HEK293 (cell line): ENCODE measurements at regions not wholly inside any gene's neighbourhood (a gene's known extent, or its start where the extent isn't known, plus 50 kb on each side); places are given as distances from the start of the nearest gene placed in this dataset.

Source experiments
- CTCF ChIA-PET: fragments of 350-600 bp; formaldehyde crosslinking; extraction: SDS; loops from one replicate; lab custom pipeline; 2021; ENCODE audit warnings: antibody characterized with exemption; lab: Yijun Ruan, JAX
- POLR2A ChIA-PET: fragments of 300-600 bp; formaldehyde crosslinking; extraction: SDS; loops from one replicate; lab custom pipeline; 2020; ENCODE audit warnings: antibody characterized with exemption, inconsistent platforms; lab: Yijun Ruan, JAX
- H3K27ac ChIP-seq: fragments of 200-500 bp; sonication (Bioruptor generic); 2 replicates; pipeline ENCODE4 v1.5.1; 2014; ENCODE audit warnings: low read depth, low read length, control low read depth, inconsistent platforms; ENCODE audit errors: extremely low read depth
- H3K36me3 ChIP-seq, 2 experiments: fragments of 200-500 bp in 1 of 2; sonication (Bioruptor generic) in 1 of 2; 1 replicate in 1 of 2; 2 replicates in 1 of 2; pipeline ENCODE4 v1.5.1; 2014 to 2017; ENCODE audit warnings: inconsistent platforms in 2 of 2, low read length in 2 of 2; ENCODE audit not compliant: control insufficient read depth in 2 of 2, insufficient read depth in 1 of 2
- H3K4me1 ChIP-seq: fragments of 200-500 bp; sonication (Bioruptor generic); 2 replicates; pipeline ENCODE4 v1.5.1; 2014; ENCODE audit warnings: mild to moderate bottlenecking, low read length, inconsistent platforms; ENCODE audit not compliant: control insufficient read depth, insufficient read depth
- H3K4me3 ChIP-seq: 2 replicates; pipeline ENCODE4 v1.5.1; 2011; ENCODE audit warnings: low read depth, mild to moderate bottlenecking, control low read depth, low read length, moderate library complexity
- H3K9me3 ChIP-seq: fragments of 200-500 bp; sonication (Bioruptor generic); 2 replicates; pipeline ENCODE4 v1.5.1; 2014; ENCODE audit warnings: low read depth, low read length, inconsistent platforms; ENCODE audit not compliant: control insufficient read depth, insufficient read depth
- GLI4 ChIP-seq: fragments of 450-650 bp; formaldehyde crosslinking; IDR thresholded peaks from 2 replicates; pipeline ENCODE4 v1.5.1; 2016; ENCODE audit warnings: missing biosample characterization, missing genetic modification characterization
- SALL2 ChIP-seq: fragments of 450-650 bp; formaldehyde crosslinking; IDR thresholded peaks from 2 replicates; pipeline ENCODE4 v1.5.0; 2017; ENCODE audit warnings: missing biosample characterization, mild to moderate bottlenecking, missing genetic modification characterization, borderline replicate concordance
- ZBTB7A ChIP-seq: fragments of 450-650 bp; formaldehyde crosslinking; IDR thresholded peaks from 2 replicates; pipeline ENCODE4 v1.5.1; 2016; ENCODE audit warnings: low read depth, missing biosample characterization, missing genetic modification characterization
- ZNF174 ChIP-seq: fragments of 450-650 bp; formaldehyde crosslinking; IDR thresholded peaks from 2 replicates; pipeline ENCODE4 v1.5.0; 2017; ENCODE audit warnings: missing biosample characterization, mild to moderate bottlenecking, missing genetic modification characterization
- ZNF2 ChIP-seq: fragments of 450-650 bp; formaldehyde crosslinking; IDR thresholded peaks from 2 replicates; pipeline ENCODE4 v1.5.1; 2016; ENCODE audit warnings: missing biosample characterization, missing genetic modification characterization
- ZNF341 ChIP-seq: fragments of 450-650 bp; formaldehyde crosslinking; IDR thresholded peaks from 2 replicates; pipeline ENCODE4; 2016; ENCODE audit warnings: low read depth, missing biosample characterization, missing genetic modification characterization
- ZNF350 ChIP-seq: fragments of 450-650 bp; formaldehyde crosslinking; IDR thresholded peaks from 2 replicates; pipeline ENCODE4 v1.5.0; 2017; ENCODE audit warnings: missing biosample characterization, mild to moderate bottlenecking, missing genetic modification characterization
- ZNF366 ChIP-seq: fragments of 450-650 bp; formaldehyde crosslinking; conservative IDR thresholded peaks from 2 replicates; pipeline ENCODE4 v1.5.1; 2016; ENCODE audit warnings: missing biosample characterization, missing genetic modification characterization
- ZNF624 ChIP-seq: fragments of 450-650 bp; formaldehyde crosslinking; IDR thresholded peaks from 2 replicates; pipeline ENCODE4 v1.5.1; 2017; ENCODE audit warnings: missing biosample characterization, missing genetic modification characterization
- ZNF629 ChIP-seq: fragments of 450-650 bp; formaldehyde crosslinking; IDR thresholded peaks from 2 replicates; pipeline ENCODE4 v1.5.1; 2017; ENCODE audit warnings: missing biosample characterization, missing genetic modification characterization
- ZNF776 ChIP-seq: fragments of 450-650 bp; formaldehyde crosslinking; IDR thresholded peaks from 2 replicates; pipeline ENCODE4 v1.5.0; 2017; ENCODE audit warnings: missing biosample characterization, missing genetic modification characterization, borderline replicate concordance
- TF ChIP-seq, protein P1 (sequence below): fragments of 450-650 bp; formaldehyde crosslinking; IDR thresholded peaks from 2 replicates; pipeline ENCODE4 v1.5.1; 2016; ENCODE audit warnings: missing biosample characterization, missing genetic modification characterization, low read depth
- TF ChIP-seq, protein P2 (sequence below): fragments of 450-650 bp; formaldehyde crosslinking; IDR thresholded peaks from 2 replicates; pipeline ENCODE4 v1.5.1; 2017; ENCODE audit warnings: missing biosample characterization, missing genetic modification characterization
- TF ChIP-seq, protein P3 (sequence below): fragments of 450-650 bp; formaldehyde crosslinking; IDR thresholded peaks from 2 replicates; pipeline ENCODE4 v1.5.1; 2017; ENCODE audit warnings: missing biosample characterization, missing genetic modification characterization
- TF ChIP-seq, protein P4 (sequence below): fragments of 450-650 bp; formaldehyde crosslinking; IDR thresholded peaks from 2 replicates; pipeline ENCODE4 v1.5.1; 2016; ENCODE audit warnings: missing biosample characterization, missing genetic modification characterization, low read depth

DNA sequence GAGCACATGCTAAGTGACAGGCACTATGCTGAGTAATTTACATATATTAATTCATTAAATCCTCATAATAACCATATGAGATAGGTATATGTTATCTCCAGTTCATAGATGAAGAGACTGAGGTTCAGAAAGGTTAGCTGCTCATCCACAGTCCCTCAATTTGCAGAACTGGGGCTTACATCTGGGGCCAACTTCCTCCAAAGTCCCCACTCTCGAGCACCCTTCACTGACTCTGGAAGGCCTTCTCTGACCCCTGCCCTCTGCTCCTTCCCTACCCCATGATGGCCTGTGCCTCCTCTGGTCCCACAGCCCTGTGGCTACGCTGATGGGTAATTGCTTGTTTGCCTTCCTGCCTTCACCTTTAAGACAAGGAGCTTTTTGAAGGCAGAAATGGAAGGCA lies 71.6 kb downstream of the C5orf15 start:
- Histone ChIP-seq H3K36me3 (no peaks in the 10 kb centered on the region), H3K9me3 (no peaks in the 10 kb centered on the region), H3K4me3 (no peak overlapping the region), H3K27ac (no peak overlapping the region), H3K4me1 (no peaks in the 10 kb centered on the region)
- TF ChIP-seq ZNF629 (tag by site-specific recombination): no peak
- TF ChIP-seq ZNF624 (tag by site-specific recombination): no peak
- TF ChIP-seq, protein P1, sequence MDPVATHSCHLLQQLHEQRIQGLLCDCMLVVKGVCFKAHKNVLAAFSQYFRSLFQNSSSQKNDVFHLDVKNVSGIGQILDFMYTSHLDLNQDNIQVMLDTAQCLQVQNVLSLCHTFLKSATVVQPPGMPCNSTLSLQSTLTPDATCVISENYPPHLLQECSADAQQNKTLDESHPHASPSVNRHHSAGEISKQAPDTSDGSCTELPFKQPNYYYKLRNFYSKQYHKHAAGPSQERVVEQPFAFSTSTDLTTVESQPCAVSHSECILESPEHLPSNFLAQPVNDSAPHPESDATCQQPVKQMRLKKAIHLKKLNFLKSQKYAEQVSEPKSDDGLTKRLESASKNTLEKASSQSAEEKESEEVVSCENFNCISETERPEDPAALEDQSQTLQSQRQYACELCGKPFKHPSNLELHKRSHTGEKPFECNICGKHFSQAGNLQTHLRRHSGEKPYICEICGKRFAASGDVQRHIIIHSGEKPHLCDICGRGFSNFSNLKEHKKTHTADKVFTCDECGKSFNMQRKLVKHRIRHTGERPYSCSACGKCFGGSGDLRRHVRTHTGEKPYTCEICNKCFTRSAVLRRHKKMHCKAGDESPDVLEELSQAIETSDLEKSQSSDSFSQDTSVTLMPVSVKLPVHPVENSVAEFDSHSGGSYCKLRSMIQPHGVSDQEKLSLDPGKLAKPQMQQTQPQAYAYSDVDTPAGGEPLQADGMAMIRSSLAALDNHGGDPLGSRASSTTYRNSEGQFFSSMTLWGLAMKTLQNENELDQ (tag by site-specific recombination): no peak
- no peak for TF ChIP-seq ZNF366 (tag by site-specific recombination)
- CTCF ChIA-PET: interaction anchor here (1.1 kb wide), 1 partner anchor 21 kb away, joined by 4 read pairs; no protein-coding TSS in a partner anchor
- POLR2A ChIA-PET: no interaction called here

DNA sequence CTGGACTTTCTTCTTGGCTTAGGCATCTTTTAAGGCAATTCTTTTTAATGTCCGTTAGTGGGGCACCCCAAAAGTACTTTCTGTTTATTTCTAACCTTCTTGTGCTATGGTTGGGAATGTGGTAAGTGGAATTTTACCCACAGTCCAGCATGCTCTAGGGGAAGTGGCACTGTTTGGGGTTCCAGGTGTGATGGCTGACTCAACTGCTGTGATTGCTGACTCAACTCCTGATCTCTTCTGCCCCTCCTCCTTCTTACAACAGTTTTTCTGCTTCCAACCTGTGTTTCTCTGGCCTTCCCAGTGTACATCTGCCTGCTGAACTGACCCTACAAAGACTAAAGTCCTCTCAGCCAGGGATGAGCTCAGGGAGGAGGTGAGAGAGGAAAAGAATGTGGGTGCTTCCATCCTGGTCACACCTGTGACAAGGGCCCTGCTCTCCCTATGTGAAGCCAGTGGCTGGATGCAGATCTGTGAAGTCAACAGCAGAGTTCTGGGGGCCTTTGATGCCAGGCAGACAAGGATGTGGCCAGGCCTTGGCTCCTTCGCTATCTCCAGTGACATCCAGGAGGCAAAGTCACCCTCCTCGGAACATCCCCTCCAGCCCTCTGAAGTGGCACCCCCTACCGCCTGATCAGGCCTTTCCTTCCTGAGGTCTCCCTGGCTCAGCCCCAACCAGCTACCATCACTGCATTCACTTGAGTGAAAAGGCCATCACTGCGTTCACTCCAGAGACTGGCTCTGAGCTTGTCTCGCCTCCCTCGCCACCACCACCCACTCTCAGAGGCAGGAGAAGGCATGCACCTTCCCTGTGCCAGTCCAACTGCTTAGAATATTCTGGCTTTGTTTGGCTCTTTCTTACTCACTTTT lies 72.2 kb downstream of the C5orf15 start:
- TF ChIP-seq GLI4 (tag by site-specific recombination) (no peak), ZNF350 (tag by site-specific recombination) (no peak), ZNF2 (tag by site-specific recombination) (no peak)
- TF ChIP-seq, all 188 proteins: peak for 0
- CTCF ChIA-PET: interaction anchor here (1.1 kb wide), 1 partner anchor 22 kb away, joined by 4 read pairs; no protein-coding TSS in a partner anchor
- H3K9me3 ChIP-seq: no peaks in the 10 kb centered on the region
- POLR2A ChIA-PET: no interaction called here
- no peak overlapping the region for H3K27ac ChIP-seq
- H3K4me1 ChIP-seq: no peaks in the 10 kb centered on the region
- no peaks in the 10 kb centered on the region for H3K36me3 ChIP-seq
- H3K4me3 ChIP-seq: no peak overlapping the region

DNA sequence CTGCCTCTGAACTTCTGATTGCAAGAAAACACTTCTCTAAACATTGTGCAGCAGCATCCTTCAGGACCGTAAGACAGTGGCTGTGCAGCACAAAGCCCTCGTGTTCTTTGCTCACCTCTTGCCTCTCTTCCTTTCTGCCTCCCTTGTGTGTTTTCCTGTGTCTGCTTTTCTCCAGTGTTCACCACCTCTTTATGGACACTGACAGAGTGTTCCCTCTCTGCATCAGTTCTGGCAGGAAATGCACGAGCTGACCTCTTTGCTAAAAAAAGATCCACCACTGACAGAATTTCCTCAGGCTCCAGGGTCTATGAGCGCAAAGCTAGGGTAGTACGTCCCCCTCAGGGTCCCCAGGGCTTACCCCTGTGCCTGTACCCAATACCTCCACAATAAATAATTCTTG lies 74.3 kb downstream of the C5orf15 start:
- H3K4me3 ChIP-seq: no peak overlapping the region
- POLR2A ChIA-PET: no interaction called here
- H3K36me3 ChIP-seq: no peaks in the 10 kb centered on the region
- no peaks in the 10 kb centered on the region for H3K4me1 ChIP-seq
- no peak overlapping the region for H3K27ac ChIP-seq
- no peaks in the 10 kb centered on the region for H3K9me3 ChIP-seq
- no peak for TF ChIP-seq ZNF341 (tag by site-specific recombination)
- TF ChIP-seq, protein P2, sequence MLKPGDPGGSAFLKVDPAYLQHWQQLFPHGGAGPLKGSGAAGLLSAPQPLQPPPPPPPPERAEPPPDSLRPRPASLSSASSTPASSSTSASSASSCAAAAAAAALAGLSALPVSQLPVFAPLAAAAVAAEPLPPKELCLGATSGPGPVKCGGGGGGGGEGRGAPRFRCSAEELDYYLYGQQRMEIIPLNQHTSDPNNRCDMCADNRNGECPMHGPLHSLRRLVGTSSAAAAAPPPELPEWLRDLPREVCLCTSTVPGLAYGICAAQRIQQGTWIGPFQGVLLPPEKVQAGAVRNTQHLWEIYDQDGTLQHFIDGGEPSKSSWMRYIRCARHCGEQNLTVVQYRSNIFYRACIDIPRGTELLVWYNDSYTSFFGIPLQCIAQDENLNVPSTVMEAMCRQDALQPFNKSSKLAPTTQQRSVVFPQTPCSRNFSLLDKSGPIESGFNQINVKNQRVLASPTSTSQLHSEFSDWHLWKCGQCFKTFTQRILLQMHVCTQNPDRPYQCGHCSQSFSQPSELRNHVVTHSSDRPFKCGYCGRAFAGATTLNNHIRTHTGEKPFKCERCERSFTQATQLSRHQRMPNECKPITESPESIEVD: no peak
- no peak for TF ChIP-seq ZBTB7A (tag by site-specific recombination)
- TF ChIP-seq, protein P3, sequence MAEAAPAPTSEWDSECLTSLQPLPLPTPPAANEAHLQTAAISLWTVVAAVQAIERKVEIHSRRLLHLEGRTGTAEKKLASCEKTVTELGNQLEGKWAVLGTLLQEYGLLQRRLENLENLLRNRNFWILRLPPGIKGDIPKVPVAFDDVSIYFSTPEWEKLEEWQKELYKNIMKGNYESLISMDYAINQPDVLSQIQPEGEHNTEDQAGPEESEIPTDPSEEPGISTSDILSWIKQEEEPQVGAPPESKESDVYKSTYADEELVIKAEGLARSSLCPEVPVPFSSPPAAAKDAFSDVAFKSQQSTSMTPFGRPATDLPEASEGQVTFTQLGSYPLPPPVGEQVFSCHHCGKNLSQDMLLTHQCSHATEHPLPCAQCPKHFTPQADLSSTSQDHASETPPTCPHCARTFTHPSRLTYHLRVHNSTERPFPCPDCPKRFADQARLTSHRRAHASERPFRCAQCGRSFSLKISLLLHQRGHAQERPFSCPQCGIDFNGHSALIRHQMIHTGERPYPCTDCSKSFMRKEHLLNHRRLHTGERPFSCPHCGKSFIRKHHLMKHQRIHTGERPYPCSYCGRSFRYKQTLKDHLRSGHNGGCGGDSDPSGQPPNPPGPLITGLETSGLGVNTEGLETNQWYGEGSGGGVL (tag by site-specific recombination): no peak
- TF ChIP-seq SALL2 (tag by site-specific recombination): no peak
- TF ChIP-seq, protein P4, sequence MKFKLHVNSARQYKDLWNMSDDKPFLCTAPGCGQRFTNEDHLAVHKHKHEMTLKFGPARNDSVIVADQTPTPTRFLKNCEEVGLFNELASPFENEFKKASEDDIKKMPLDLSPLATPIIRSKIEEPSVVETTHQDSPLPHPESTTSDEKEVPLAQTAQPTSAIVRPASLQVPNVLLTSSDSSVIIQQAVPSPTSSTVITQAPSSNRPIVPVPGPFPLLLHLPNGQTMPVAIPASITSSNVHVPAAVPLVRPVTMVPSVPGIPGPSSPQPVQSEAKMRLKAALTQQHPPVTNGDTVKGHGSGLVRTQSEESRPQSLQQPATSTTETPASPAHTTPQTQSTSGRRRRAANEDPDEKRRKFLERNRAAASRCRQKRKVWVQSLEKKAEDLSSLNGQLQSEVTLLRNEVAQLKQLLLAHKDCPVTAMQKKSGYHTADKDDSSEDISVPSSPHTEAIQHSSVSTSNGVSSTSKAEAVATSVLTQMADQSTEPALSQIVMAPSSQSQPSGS: no peak
- TF ChIP-seq ZNF776 (tag by site-specific recombination): no peak
- TF ChIP-seq ZNF174 (tag by site-specific recombination): no peak
- CTCF ChIA-PET: interaction anchor here (0.7 kb wide), 2 partner anchors 12 to 442 kb away, joined by 3 read pairs; no protein-coding TSS in a partner anchor
